ENCODE measurements at regions not wholly inside any gene's neighbourhood (a gene's known extent, or its start where the extent isn't known, plus 50 kb on each side); places are given as distances from the start of the nearest gene placed in this dataset.

- ATAC-seq (no peak), DNase-seq (no peak)
- intact Hi-C loops (cut with DNase I) = no loop called here
- no peak overlapping the region for H3K27ac ChIP-seq
- H3K4me3 ChIP-seq = no peak overlapping the region
- H3K36me3 ChIP-seq (replicated peaks in 1 of 2; ENCODE audit: insufficient read depth in 1 of 2, low read depth in 2 of 2) = no peaks in the 10 kb centered on the region
- H3K4me1 ChIP-seq = no peaks in the 10 kb centered on the region
- TF ChIP-seq POLR2A (IDR thresholded peaks at IDR 0.05) = no peak
- H3K27me3 ChIP-seq = no peaks in the 10 kb centered on the region
- no peaks in the 10 kb centered on the region for H3K9me3 ChIP-seq
Measured at GRCh38 chr4:111221371-111221770, 598.5 kb upstream of the PITX2 start.

- H3K27ac ChIP-seq = no peak overlapping the region
- DNase-seq (no peak), ATAC-seq (no peak)
- WGBS, 2 donors = 53 to 63% methylated on average over 1 of the region's 1 CpG
- H3K4me3 ChIP-seq = no peak overlapping the region
- H3K9me3 ChIP-seq = no peaks in the 10 kb centered on the region
- TF ChIP-seq, protein P1, sequence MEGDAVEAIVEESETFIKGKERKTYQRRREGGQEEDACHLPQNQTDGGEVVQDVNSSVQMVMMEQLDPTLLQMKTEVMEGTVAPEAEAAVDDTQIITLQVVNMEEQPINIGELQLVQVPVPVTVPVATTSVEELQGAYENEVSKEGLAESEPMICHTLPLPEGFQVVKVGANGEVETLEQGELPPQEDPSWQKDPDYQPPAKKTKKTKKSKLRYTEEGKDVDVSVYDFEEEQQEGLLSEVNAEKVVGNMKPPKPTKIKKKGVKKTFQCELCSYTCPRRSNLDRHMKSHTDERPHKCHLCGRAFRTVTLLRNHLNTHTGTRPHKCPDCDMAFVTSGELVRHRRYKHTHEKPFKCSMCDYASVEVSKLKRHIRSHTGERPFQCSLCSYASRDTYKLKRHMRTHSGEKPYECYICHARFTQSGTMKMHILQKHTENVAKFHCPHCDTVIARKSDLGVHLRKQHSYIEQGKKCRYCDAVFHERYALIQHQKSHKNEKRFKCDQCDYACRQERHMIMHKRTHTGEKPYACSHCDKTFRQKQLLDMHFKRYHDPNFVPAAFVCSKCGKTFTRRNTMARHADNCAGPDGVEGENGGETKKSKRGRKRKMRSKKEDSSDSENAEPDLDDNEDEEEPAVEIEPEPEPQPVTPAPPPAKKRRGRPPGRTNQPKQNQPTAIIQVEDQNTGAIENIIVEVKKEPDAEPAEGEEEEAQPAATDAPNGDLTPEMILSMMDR (IDR thresholded peaks at IDR 0.05) = no peak
- no peak for TF ChIP-seq POLR2A (IDR thresholded peaks at IDR 0.05)
- H3K27me3 ChIP-seq = no peaks in the 10 kb centered on the region
- no peaks in the 10 kb centered on the region for H3K36me3 ChIP-seq (replicated peaks in 1 of 2; ENCODE audit: insufficient read depth in 1 of 2, low read depth in 2 of 2)
- intact Hi-C loops (cut with DNase I) = no loop called here
- no peaks in the 10 kb centered on the region for H3K4me1 ChIP-seq
Measured at GRCh38 chr4:111228396-111228795, 605.5 kb upstream of the PITX2 start.

DNA sequence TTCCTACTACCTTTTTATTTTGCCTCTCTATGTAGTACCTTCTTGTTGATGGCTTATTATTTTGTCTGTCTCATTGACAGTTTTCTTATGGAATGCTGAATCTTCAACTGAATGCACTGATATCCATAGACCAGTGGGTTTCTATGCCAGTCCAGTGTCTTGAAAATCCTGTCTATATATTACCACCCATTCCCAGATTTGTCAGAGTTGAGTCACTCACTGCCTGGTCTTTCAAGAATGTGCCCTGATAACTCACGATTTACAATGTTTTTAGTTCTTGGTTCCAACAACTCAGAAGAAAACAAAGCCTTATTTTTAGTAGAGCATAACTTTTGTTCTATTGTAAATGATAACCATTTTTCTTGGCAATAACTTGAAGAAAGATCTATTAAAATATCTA, 606.0 kb upstream of the PITX2 start:
- intact Hi-C loops (cut with DNase I) = no loop called here
- TF ChIP-seq, protein P1 (IDR thresholded peaks at IDR 0.05) = no peak
- no peak for TF ChIP-seq POLR2A (IDR thresholded peaks at IDR 0.05)
- Histone ChIP-seq H3K36me3 (replicated peaks in 1 of 2; ENCODE audit: insufficient read depth in 1 of 2, low read depth in 2 of 2) (no peaks in the 10 kb centered on the region), H3K4me1 (no peaks in the 10 kb centered on the region), H3K27me3 (no peaks in the 10 kb centered on the region), H3K27ac (no peak overlapping the region), H3K4me3 (no peak overlapping the region), H3K9me3 (no peaks in the 10 kb centered on the region)
- no peak for ATAC-seq
- no peak for DNase-seq
- WGBS, 2 donors = 33% methylated on average over 1 of the region's 1 CpG

GRCh38 chr4:111230265-111230664, 607.4 kb upstream of the PITX2 start:
- no peaks in the 10 kb centered on the region for H3K9me3 ChIP-seq
- 13 to 17% methylated on average over 1 of the region's 1 CpG for WGBS, 2 donors
- ATAC-seq (no peak), DNase-seq (no peak)
- H3K27ac ChIP-seq = no peak overlapping the region
- H3K27me3 ChIP-seq = no peaks in the 10 kb centered on the region
- H3K4me1 ChIP-seq = no peaks in the 10 kb centered on the region
- intact Hi-C loops (cut with DNase I) = no loop called here
- no peaks in the 10 kb centered on the region for H3K36me3 ChIP-seq (replicated peaks in 1 of 2; ENCODE audit: insufficient read depth in 1 of 2, low read depth in 2 of 2)
- TF ChIP-seq, protein P1 (IDR thresholded peaks at IDR 0.05) = no peak
- no peak for TF ChIP-seq POLR2A (IDR thresholded peaks at IDR 0.05)
- no peak overlapping the region for H3K4me3 ChIP-seq

- 40 to 44% methylated on average over 4 of the region's 4 CpGs for WGBS, 2 donors
- Histone ChIP-seq H3K4me3 (no peak overlapping the region), H3K27ac (no peak overlapping the region), H3K9me3 (no peaks in the 10 kb centered on the region), H3K27me3 (no peaks in the 10 kb centered on the region), H3K4me1 (no peaks in the 10 kb centered on the region), H3K36me3 (replicated peaks in 1 of 2; ENCODE audit: insufficient read depth in 1 of 2, low read depth in 2 of 2) (no peaks in the 10 kb centered on the region)
- TF ChIP-seq, protein P1 (IDR thresholded peaks at IDR 0.05) = no peak
- TF ChIP-seq POLR2A (IDR thresholded peaks at IDR 0.05) = no peak
- no peak for ATAC-seq
- intact Hi-C loops (cut with DNase I) = no loop called here
- DNase-seq = no peak
Measured at GRCh38 chr4:111231281-111231680, 608.4 kb upstream of the PITX2 start.
